NCI-H345 (cell line): ENCODE measurements at regions not wholly inside any gene's neighbourhood (a gene's known extent, or its start where the extent isn't known, plus 50 kb on each side); places are given as distances from the start of the nearest gene placed in this dataset.

Source experiments
- DNase-seq: peaks from one replicate; lab custom pipeline; 2025; lab: John Stamatoyannopoulos, UW

DNA sequence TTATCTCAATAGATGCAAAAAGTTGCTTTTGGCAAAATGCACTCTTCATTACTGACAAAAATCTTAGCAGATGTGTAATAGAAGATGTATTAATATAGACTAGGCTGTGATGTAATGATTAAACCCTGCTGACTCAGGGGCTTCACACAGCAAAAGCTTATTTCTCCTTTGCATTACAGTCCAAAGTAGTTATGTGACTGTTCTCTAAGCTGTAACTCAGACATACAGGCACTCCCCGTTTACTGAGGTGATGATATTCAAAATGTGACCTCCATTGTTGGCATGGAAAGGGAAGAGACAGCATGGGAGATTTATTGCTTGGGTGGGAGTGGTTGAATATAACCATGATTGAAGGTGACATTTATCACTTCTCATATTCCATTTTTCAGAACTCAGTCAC is 331.5 kb downstream of the SNAPC1 start:
- no peak for DNase-seq

DNA sequence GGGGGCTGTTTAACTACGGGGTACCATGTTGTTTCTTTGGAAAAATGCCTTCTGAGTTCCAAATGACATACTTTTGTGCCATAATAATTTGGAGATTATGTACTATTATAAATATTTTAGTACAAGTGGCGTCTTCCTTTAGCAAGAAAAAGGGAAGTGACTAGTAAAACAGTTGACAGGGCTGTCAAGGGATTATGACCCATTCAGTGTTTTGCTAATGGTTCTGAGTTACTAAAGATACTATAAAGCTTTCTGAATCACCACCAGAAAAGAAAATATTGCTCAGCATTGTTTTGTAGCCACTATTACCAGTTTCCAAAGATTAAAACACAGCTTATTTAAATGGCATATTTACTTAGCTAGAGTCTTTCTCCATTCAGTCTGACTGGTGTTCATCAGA is 334.9 kb downstream of the SNAPC1 start:
- no peak for DNase-seq

DNA sequence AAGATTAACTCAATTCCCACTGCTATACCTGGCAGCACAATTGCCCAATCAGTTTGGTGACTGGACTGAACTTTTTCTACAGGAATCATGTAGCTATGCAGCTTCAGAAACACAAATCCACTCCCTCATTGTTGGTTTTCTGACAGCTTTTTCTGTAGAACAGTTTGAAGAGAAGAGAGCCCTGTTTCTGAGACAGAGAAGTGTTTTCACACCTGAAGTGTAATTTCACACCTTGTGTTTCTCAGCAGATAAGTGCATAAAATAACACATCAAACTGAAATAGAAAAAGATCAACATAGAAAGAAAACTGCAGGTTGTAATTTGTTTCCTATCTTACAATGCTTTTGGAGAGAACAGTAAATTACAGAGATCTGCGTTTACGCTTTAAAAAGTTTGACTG is 335.6 kb downstream of the SNAPC1 start:
- no peak for DNase-seq

DNA sequence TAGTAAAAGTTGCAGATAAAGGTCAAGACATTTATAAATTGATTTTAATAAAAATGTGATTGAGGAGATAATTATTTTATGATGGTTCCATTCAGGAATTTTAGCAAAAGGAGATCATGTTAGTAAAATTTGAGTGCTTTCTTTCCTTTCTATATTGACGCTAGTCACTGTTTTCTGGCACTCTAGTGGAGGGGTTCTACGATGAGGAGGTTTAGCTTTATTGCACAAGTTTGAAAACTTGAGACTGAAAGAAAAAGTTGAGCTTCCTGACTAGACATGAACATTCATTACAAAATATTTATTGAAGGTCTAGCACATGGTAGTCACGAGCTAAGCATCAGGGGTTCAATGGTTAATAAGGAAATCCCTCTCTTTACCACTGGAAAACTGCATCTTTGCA is 336.1 kb downstream of the SNAPC1 start:
- no peak for DNase-seq

DNA sequence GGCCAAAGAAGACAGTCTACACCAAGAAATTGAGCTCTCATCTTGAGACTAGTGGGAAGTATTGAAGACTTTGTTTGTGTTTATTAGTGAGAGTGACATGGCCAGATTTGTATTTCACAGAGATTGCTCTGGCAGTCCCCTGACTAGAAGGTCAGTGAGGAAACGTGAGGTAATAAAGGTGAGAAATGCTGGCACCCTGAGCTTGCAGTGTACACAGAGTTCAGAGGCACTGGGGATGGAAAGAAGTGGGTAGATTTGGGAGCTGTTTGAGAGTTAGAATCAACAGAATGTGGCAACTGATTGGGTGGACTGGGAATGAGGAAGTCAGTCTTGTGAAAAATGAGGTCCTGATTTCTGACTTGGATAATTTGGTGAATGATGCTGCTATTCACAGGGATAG is 336.9 kb downstream of the SNAPC1 start:
- DNase-seq: no peak

DNA sequence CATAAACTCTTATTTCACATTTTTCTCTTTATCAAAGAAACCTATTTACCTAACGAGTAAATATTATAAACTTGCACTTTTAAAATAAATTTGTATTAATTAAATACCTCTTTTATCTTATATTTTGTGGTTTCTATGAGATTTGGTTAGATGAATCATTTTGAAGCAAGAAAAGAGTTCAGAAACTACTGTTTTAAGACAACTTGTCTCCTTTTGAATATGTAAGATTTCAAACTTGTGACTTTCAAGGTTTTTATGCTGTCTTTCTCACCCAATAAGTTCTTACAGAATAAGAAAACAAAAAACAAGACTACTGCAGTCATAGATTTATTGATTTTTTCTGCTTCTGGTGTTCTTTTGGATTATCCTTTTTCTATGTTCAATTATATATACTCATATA is 339.0 kb downstream of the SNAPC1 start:
- no peak for DNase-seq

DNA sequence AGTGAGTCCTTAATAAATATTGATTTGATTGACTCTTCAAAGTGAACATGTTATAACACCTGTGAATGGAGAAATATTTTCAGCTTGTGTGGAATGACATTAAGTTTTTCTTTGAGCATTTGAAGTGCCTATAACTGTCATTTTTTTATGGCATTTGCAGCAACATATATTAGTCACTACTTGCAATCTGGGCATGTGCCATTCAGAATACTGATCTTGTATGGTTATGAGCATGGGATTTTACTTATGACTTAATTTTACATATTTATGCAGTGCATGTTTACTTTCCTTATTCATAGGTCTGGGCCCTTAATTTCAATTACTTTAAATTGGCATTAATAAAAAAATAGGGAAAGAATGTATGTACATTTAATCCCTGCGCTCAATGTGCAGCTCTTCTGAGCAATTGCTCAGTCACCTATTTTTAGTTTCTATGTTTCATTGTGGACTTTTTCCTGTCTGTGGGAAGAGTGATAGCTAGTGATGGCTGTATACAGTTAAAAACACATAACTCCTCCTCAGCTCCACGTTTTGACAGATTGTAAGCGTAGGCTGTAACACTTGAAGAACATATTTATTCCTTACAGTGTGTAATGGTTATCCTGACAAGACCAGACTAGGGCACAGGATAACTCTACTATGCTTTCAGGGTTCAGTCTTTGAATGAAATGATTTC is 339.6 kb downstream of the SNAPC1 start:
- no peak for DNase-seq

DNA sequence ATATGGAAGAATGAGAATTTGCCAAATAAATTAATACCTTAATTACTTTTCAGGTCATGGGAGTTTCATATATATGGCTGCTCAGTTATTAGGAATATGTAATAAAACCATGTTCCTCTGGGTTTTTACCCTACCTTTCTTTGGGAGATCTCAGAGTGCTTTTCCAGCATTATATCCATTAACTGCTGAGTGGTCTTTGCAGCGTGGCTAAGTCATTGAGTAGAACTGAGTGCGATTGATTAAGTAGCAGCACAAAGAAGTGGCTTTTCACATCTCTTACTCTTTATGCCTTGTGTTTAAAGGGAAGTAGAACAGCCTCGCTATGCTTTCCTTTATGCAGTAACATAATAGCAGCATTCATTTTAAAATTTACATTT is 340.1 kb downstream of the SNAPC1 start:
- no peak for DNase-seq

DNA sequence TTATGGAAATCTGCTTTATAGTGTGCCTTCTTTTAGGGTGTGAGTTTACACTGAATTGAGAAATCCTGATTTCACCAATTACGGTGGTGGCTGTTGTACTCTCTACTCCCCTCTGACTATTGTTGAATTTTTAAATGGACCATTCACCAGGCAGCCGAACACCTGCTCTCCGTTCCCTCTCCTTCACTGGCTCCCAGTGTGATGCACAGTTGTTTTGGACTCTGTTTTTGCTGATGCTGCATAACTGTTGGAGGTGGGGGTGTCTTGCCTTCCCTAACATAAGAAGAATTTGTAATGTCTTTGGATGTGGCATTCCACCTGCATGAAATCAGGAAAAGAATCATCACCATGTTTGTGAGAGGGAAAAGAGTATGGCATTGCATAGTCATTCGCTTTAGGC is 341.2 kb downstream of the SNAPC1 start:
- DNase-seq: peak; percentile 50

DNA sequence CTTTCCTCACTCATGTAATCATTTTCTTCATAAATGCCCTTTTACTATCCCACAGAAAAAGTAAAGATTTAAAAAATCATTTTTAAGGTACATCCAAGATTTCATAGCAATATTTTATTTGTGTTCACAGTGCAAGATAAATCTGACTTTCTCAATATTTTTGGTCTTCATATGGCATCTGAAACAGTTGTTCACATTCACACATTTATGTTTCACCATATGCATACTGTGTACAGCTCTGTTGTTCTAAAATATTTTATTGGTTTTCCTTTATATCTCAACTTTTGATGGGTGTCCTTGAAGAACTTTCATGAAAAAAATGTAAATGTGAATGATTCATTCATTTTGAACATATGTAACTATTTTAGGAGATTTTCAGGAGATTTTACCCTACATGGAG is 348.7 kb downstream of the SNAPC1 start:
- no peak for DNase-seq

DNA sequence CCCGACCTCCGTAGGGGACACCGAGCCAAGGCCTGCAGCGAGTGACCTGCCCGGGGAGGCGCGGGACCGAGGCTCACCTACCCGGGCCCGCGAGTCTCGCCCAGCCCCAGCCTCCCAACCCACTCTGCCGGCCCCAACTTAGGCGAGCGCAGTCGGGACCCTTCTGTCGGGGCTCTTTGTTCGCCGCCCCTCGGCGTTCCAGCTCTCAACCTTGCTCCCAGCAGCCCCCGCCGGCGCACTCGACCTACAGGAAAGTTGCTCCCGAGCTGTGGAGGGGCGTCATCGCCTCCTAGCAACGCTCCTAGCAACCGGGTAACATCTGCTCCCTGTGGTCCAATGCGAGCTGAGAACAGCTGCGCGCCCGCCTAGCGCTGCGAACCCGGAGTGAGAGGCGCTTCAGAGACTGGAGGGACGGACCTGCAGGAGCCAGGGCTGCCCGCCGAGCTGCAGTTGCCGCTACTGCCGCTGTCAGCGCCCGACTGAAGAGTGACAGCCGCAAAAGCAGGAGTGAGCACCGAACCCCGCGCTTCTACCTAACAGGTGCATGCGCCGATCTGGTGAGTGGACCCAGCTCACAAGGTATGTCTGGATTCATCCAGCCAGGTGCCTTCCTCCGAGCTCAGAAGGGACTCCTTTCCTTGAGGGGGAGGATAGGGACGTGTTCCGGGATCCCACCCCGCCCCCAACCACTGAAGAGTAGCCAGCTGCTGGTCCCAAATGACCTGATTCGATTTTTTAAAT is 355.0 kb downstream of the SNAPC1 start:
- DNase-seq: peak; percentile 93

DNA sequence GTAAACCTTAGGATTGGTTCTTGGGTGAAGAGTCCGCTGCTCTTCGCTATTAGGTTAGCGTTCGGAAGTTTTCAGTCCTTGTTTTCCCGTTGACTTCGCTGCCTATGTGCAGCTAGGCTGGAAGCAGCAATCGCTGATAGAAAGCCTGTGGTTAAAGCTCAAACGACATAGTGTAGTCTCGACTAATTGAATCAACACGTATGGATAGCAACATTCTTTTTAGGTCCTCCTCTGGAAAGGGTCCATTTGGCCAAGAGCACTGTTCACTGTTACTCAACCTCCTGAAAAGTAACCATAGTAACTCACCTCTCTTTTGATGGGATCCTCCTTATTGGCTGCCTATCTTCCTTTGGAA is 355.5 kb downstream of the SNAPC1 start:
- peak; percentile 38 for DNase-seq

DNA sequence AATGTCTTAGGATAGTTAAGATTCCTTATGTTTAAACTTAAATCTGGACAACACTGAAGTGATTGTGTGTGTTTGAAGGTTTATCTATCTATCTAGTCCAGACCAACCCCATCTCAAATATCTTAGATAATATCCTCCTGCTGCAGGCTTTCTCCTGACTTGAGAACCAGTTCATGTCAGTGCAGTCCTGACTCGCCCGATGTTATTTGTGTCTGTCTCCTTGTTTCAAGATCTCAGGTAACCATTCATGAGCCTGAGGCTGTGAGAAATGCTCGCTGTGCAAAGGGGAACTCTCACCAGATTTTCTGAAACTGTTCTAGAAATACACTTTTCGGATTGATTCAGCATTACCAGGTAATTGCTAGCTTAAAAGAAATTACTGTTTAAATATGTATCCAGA is 356.2 kb downstream of the SNAPC1 start:
- DNase-seq: no peak

DNA sequence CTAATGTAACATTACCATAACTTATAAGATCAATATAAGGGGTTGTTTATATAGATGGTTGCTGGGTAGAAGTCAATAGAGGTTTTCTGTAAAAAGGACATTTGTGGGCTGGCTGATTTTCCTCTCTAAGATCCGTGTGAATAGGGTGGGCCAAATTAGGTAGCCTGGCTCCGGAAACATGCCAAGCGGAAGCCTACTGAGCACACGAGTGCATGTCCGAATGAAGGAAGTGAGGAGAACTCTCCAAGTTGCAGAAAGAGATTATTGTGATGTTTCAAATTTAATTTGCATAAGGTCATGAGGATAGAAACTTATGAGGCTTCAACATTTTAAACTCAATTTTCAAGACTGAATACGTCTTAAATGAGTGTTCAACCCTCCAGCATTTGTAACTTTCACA is 356.7 kb downstream of the SNAPC1 start:
- DNase-seq: no peak

DNA sequence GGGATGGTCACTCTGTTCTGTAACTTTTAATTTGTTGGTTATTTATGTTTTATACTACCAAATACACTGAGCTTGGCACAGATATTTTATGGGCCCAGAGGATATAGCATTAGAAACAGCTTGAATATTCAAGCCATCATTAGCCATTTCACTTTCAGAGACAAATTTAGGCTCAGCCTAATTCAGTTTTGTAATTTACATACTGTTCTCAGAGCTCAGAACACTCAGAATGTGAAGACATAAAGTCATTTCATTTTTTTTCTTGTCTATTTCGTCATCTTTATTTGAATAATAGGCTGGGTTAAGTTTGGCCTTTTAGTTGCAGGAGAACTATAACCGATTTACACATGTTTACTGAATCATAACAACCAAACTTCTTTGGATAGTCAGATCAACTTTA is 361.7 kb downstream of the SNAPC1 start:
- no peak for DNase-seq

DNA sequence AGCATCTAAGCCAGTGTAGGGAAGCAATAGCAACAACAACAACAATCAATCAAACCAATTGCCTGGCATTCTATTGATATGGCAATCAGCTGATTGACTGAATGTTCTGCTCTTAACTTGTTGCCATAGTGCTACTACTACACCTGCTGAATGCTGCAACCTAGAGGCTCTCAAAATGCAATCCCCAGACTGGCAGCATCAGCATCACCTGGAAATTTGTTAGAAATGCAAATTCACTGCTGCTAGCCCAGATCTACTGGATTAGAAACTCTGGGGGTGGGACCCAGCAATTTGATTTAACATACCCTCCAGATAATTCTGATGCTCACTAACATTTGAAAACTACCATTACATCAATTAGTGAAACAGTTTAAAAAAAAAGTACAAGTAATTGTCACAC is 363.6 kb downstream of the SNAPC1 start:
- DNase-seq: no peak

DNA sequence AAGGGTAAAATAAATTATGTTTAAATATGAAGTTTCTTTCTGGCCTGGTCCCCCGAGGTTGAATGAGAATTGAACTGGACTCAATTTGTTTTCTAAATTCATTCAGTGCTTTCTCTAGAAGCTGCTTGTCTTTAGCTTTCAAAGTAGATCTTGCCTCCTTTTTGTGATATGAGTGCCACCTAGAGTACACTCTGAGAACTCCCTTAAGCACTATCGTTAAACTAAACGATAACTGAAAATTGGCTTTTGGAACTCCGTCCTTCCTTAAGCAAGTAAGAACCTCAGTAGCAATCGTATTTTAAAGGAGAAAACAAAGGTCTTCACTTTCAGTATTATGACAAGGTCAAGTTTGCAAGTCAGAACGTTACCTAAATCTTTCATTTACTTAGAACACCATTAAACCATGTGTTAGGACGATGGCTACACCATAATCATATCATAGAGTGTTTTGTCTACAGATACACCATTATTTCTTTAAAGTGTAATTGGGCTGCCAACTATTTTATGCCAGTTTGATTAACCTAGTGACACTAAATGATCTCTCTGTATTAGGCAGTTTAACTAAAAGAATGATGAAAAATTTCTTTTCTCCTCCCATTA is 364.8 kb downstream of the SNAPC1 start:
- peak; percentile 75 for DNase-seq

DNA sequence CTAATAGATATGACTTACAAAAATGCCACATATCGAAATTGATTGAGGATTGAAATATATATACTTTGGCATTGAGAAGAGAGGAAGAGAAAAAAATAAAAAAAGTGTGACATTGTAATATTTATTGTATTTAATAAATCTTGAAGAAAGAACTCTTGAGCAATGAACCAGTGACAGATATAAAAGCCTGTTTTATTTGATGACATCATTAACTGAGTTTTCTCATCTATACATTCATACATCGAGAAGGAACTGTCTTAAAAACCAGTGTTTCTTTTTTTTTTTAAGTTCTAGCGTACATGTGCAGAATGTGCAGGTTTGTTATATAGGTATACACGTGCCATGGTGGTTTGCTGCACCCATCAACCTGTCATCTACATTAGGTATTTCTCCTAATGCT is 368.2 kb downstream of the SNAPC1 start:
- DNase-seq: no peak

DNA sequence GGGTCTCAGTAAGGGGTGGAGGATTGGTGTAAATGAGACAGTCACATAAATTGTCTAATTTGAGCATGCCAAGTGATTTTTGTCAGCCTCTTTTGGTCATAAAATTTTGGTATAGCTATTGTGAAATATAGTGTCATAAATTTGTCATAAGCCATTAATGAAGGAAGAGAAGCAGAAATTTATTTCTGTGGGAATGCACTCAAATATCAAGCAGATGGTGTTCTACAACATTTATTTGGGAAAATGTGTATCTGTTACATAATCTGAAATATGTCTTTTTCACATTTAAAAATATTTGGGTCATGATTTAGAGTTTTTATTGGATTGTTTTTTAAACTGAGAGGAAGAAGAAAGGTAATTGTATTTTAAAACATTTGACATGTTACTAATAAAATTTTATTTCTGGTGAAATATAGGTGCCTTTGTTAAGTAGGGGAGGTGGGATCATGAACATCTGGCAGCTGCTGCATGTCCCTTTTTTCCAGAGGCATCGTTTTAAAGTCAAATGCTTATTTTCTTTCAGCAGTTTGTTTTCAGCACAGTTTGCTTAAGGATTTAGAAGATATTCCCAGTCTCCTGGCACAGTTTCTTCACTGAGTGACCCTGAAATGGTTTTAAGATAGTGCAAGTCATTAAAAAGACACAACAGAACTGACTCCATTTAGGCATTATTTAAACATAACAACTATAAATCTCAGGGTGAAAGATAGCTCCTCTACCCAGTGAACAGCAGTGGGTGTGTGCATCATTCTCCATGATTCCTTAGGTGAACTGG is 371.7 kb downstream of the SNAPC1 start:
- DNase-seq: no peak

DNA sequence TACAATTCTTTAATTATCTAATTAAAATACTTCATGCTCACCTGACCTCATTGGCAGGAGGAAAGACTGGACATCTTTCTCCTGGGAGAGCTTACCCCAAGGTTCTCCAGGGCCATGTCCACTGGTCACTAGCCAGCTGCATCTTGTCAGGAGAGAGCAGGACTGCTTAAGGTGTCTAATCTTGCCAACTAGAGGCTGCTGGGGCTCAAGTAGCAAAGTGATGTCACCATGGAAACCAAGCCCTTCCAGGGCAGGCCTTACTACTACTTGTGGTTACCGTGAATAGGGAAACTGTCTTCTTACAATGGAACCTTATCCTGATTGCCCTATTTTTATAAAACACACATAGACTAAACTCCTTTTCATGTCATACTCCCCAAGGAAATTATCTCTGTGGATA is 376.4 kb downstream of the SNAPC1 start:
- DNase-seq: no peak

DNA sequence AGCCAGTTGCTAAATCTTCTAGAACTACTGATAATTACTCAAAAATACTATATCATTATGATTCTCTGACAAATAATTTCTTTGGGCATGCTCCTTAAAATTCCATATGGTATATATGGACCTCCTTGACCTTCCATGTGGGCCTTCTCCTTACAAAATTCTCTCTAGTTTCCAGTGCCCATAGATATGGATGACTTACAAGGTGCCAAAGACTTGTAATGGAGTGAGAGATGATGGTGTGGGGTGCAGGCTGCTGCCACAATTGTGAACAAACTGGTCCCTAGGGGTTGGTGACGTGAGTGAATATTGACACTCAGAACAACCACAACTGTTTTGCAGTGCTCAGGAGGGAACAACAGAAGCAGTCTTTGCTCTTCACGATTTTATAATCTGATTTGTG is 378.9 kb downstream of the SNAPC1 start:
- no peak for DNase-seq

DNA sequence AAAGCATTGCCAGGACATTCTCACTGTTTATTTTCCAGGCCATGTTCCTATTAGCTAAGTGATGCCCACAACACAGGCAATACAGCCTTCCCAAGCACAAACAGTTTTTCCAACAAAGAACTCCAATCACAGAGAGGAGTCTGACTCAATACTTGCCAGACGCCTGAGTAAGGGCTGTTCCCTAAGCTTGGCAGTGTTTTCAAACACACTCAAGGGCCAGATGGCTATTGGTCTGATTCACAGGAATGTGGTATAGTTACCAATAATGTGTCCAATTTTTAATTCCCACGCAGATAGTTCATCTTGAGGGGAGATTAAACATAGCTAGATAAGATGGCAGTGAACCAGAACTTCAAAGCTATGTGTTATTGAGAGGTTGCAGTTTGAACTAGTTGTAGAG is 381.0 kb downstream of the SNAPC1 start:
- DNase-seq: no peak

DNA sequence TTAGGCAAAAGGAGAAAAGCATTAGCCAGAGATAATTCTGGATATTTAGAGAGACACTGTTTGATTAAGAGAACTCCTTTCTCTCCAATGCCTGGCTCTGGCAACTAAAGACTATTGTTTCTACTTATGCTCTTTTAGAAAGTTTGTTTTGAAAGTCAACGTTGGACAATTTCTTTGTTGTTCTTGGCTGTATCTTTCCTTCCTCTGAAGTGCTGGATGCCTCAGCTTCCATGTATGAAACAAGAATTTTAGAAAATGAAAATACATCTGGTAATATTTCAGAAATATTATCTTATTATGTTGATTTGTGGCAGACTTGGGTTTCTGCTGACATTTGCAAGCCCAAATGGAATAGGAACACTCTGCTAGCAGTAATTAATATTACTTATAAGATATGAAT is 382.6 kb downstream of the SNAPC1 start:
- DNase-seq: no peak
